Glomerular visceral epithelial cell (primary cell): ENCODE measurements at regions not wholly inside any gene's neighbourhood (a gene's known extent, or its start where the extent isn't known, plus 50 kb on each side); places are given as distances from the start of the nearest gene placed in this dataset.
"Not testable (repeated sequence)": the region's sequence is repeated elsewhere in the genome, so short reads cannot be mapped to it uniquely, and the experiment has no call there.

Source experiments
- DNase-seq: peaks from one replicate; pipeline ENCODE4 v3.0.0-alpha.2; 2016; ENCODE audit errors: extremely low spot score

DNA sequence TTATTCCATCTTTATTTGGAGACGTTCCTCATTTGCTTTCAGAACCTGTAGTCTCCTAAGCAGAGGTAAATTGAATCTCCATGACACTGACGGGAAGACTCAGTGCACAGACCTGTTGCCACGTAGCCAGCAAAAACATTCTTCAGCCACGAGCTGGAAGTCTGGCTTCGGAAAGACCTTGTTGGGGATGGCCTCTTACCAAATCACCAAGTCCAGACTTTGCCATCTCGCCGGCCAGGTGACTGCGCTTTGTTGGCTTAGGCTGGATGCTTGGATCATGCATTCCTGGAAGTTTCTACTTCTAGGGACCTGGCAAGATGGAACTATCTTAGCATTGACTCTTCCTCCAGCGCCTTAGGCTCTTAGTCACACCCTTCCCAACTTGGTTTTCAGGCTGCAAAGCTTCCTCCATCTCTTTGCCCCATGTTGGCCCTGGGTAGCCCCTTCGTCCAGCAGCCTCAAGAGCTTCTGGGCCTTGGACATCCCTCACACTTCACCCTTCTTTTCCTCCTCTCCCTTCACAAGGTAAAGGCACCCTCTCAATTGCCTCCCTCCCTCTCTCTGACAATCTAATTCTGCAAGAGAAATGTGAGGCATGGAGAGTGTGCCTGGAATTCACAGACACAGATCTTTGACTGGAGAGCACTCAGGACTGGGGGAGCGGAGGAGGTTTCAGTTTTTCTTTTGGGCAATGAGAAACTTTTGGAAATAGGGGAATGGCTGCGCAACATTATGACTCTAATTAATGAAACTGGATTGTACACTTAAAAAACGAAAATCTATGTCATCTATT is 451.9 kb upstream of the MKI67 start:
- DNase-seq: no peak

DNA sequence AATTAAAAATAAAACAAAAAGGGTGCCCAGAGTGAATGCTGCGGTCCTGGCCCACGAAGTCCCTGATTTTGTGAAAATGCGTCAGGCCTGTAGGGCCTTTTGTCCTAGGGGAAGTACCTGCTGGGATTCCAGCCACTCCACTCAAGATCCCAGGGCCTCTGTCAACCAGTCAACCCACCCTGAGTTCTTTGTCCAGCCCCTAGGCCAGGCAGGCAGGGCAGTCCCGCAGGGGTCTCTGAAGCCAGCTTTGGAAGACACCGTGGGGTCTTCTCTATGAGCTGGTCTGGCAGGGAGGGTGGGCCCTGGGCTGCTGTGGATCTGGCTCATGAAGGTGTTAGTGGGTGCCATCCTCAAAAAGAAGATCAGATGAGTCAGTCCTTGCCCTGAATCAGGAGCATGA is 452.5 kb upstream of the MKI67 start:
- no peak for DNase-seq

DNA sequence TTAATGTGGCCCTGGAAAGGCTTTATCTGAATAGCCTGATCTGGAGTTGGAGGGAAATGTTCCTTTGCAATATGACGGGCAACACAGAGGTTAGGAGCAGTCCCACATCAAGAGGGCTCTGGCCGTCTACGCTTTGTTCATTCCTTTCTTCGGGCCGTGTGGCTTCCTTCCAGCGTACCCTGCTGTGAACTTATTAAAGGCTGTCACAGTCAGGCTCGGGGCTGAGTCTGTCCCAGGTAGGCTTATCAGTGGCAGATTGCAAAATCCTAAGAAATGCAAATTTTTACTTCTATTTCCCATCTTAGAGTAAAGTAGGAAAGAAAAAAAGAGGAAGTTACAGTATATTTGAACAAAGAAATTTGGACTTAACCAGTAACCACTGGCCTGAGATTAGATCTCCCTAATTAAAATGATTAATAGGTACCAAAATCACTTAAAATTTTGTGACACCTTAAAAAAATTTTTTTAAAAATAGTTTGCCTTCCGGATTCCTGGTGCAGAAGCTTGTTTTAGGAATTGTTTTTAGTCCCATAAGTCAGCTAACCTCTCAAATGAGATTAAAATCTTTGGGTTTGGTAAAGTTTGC is 453.1 kb upstream of the MKI67 start:
- DNase-seq: no peak

DNA sequence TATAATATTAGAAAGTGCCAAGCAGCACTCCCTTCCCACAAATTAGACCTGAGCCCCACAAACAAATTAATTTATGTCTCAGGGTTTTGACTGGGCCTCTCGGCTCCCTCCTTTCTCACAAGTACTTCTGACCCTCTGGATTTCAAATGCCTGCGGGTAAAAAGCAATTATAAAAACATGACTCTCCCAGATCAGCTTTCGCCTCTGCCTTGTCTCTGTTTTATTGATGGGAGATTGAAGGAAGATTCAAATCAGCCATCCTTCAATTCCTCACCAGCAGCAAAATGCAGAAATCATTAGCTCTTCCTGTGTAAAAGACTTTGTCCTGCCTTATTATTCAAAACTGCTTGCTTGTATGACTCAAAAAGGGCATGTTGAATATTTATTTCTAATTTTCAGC is 453.7 kb upstream of the MKI67 start:
- DNase-seq: no peak

DNA sequence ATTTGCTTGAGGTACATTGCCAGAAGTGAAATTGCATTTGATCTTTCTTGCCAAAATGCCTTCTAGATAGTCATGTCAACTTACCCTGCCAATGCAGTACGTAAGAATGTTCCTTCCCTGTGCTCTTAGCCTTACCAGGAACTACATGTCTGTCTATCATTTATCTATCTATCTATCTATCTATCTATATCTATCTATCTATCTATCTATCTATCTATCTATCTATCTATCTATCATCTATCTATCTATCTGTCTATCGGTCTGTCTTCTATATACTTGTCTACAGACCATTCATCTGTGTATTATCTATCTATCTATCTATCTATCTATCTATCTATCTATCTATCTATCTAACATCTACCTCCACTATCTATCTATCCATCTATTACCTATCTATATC is 456.9 kb upstream of the MKI67 start:
- not testable (repeated sequence) for DNase-seq

DNA sequence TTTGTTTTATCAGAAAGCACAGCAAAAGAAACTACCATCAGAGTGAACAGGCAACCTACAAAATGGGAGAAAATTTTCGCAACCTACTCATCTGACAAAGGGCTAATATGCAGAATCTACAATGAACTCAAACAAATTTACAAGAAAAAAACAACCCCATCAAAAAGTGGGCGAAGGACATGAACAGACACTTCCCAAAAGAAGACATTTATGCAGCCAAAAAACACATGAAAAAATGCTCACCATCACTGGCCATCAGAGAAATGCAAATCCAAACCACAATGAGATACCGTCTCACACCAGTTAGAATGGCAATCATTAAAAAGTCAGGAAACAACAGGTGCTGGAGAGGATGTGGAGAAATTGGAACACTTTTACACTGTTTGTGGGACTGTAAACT is 460.4 kb upstream of the MKI67 start:
- DNase-seq: not testable (repeated sequence)

DNA sequence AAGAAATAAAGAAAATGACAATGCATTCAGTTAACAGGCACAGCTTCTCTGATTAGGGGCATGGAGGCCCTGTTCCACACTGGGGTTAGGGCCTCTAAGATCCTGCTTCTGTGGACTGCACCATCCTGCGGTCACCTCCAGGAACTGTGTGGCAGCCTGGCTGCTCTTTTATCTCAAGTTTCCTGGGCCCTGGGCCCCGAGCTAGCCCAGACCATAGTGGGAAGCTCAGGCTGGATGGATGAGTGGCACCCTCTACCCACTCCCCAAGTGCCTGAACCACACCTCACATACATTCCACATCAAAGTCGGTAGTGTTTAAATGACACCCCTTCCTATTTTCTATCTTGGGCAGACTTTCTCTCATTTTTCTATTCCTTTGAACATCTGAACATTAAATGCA is 461.5 kb upstream of the MKI67 start:
- DNase-seq: no peak

DNA sequence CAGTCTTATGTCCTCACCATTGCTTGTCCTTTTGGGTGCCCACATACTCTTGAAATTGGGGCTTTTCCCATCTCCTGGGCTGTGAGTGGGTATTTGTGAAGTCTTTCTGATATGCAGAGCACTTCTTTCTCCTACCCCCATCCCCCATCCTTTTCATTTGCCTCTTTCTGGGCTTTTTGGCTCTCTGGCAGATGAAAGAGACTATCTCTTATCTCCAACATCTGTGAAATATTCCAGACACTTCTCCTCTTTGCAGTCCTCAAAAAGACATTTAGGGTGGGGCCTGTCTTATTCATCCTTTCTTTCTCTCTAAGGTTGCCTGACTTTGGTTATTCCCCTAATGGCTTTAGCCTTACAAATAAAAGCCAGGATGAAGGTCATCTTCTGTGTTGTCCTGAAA is 462.2 kb upstream of the MKI67 start:
- DNase-seq: no peak

DNA sequence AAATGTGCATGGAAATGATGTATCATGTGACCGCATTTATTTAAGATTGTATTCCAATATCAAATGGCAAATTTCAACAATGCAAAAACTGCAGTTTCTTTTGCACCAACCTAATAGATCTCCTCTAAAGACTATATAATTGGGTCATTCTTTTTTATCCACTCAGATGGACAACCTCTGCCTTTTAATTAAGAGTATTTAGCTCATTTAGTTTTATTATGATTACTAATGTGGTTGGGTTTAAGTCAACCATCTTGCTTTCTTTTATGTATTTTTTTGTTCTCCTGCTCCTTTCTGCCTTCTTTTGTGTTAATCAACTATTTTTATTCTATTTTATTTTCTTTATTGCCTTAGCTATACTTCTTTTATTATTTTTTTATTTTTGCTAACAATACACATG is 468.5 kb upstream of the MKI67 start:
- DNase-seq: no peak

DNA sequence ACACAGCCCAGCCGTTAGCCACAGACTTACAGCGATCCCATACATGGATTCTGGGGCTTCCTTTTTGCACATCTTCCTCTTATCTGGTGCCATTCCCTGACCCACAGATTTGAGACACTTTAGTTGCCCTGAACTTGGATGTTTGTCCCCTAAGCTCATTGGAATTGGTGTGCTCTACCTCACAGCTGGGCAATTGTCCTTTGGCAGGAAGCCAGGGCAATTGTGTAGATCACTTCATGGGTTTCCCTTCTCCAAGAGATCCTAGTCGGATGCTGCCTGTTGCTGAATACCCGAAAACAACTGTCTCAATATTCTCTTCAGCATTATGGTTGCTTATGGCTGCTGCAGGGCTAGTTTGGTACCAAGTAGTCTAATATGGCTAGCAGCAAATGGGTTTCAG is 470.7 kb upstream of the MKI67 start:
- DNase-seq: no peak

DNA sequence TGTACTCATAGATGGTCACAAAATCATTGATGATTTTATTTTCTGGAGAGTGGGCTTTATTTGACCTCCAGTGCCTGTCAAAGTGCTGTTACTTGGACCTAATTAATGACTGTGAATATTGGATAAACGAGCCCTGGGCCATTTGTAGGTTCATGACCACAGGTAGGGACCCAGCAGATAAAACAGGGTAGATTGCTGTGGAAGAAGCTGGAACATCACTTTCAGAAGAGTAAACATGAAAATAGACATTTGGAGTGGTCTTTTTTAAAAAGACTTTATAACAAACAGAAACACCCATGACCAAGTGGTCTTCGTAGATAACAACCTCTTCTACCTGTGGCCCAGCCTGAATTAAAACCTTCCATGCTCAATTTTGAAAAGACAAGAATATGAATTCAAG is 472.8 kb upstream of the MKI67 start:
- no peak for DNase-seq

DNA sequence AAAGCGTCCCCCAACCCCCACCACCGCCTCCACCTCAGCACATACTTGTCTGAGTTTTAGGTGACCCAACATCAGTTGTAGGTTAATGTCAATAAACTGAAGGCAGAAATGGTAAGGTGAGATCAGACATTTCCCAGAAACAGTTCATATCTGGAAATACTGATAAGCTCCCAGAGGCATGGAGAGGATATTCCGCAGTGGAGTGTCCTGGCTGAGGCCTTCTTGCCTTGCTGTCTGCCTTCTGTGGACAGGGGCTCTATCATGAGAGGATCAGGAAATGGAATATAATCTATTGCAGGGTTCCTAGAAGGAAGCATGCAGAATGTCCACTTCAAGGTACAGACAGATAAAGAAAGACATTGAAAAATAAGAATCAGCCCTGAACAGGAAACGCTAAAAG is 473.3 kb upstream of the MKI67 start:
- DNase-seq: no peak

DNA sequence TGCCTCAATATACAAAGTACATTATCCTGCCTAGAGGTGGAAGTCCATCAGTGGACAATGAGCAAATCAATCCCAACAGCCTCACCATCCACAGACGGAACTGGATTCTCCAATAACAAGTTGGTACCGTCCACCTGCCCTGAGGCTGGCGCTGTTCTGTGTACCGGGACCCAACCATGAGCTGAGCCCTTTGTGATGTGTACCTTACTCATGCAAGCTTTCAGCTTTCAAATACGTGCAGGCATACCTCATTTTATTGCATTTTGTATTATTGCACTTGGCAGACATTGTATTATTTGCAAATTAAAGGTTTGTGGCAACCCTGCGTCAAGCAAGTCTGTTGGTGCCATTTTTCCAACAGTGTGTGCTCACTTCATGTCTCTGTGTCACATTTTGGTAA is 476.0 kb upstream of the MKI67 start:
- DNase-seq: no peak

DNA sequence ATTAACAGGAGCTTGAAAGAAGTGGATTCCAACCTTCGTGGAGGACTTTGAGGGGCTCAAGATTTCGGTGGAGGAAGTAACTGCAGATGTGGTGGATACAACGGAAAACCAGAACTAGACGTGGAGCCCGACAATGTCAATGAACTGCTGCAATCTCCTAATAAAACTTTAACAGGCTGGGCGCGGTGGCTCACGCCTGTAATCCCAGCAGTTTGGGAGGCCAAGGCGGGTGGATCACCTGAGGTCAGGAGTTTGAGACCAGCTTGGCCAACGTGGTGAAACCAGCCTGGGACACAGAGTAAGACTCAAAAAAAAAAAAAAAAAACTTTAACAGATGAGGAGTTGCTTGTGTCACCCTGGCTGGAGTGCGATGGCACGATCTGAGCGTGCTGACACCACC is 477.8 kb upstream of the MKI67 start:
- no peak for DNase-seq

DNA sequence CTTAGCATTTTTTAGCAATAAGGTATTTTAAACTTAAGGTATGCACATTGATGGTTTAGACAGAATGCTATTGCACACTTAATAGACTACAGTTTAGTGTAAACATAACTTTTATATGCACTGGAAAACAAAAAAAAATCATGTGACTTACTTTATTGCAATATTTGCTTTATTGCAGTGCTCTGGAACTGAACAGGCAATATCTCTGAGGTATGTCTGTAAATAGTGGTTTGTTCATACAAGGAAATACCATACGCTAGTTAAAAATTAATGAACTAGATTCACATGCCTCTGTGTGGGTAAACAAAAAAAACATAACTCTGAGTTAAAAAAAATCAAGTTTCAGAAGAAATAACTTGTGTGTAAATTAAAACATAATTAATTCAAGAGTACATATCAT is 479.0 kb upstream of the MKI67 start:
- no peak for DNase-seq

DNA sequence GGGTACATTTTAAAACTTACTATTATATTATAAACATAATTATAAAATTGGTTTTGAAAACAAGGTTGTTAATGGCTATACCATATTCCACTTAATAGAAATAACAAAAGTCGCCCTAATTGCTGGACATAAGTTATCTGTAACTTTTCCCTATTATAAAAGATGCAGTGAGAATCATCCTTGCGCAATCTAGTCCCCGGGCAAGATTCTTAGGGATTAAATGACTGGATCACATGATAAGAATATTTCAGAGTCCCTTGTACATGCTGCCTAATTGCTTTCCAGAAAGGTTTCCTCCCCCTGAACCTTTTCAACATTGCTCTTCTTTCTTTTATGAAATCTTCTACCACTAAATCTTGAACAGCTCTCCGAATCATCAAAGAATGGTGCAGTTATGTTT is 479.8 kb upstream of the MKI67 start:
- no peak for DNase-seq

DNA sequence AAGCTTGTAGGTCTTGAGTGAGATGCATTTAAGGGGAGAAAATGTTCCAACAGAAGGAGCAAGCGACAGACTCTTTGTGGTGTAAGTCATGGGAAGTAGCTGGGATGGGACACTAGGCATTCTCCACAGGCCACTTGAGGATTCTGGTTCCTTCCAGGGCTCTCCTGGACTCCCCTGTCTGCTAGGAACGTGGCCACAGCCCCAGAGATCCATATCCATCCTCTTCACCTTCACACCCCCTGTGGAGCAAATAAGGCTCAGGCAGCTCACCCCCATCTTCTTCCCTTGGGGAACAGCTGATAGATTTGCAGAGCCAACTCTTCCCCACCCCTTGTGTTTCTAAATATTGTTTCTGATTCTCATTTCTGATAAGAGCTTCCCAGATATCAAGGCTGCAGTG is 482.6 kb upstream of the MKI67 start:
- no peak for DNase-seq

DNA sequence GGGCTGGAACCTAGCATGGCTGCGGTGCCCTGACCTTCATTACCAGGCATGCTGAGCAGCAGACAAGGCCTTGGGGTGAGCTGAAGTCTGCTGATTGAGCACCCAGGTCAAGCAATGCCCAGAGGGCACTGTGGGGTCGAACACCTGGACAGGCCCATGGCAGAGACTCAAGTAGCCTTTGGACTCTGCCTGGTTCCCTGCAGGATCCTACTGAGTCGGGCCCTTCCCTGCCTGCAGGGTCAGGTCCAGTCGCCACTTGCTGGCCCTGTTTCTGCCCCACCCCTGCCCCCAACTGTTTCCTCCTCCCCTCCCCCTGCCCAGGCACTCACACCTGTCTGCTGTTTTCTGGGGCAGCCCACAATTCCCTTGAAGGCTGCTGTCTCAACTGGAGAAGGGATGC is 483.2 kb upstream of the MKI67 start:
- no peak for DNase-seq

DNA sequence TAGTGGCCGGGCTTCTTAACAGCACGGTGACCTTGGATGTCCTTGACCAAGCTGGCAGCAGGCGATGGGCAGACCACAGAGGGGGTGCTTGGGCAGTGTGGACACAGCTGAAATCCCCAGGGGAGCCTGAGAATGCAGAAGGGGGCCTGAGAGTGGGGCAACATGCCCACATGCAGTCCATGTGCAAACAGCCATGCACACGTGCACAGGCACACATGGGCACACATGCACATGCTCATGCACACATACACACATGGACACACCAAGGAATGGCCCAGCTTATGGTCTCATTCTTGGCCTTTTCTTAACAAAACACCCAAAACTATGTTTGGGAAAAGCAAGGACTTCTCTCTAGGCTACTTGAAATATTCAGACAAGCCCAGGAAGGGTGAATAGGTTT is 483.9 kb upstream of the MKI67 start:
- no peak for DNase-seq

DNA sequence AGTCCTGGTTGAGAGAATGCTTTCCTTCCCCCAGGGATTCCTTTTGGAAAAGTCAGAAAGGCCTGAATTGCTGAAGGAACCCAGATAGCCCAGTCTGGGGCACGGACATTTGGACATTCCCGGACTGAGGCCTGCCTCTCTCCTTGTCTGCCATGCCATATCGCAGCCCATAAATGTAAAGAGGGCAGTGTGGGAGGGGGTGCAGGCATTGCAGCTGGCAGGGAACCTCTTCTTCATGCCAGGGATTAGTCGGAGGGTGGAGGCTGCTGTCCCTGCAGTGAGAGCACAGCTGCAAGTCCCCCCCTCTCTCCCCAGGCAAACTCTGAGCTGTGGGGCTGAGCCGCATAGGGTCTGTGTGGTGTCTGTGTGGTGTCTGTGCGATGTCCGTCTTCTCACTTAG is 486.0 kb upstream of the MKI67 start:
- DNase-seq: no peak

DNA sequence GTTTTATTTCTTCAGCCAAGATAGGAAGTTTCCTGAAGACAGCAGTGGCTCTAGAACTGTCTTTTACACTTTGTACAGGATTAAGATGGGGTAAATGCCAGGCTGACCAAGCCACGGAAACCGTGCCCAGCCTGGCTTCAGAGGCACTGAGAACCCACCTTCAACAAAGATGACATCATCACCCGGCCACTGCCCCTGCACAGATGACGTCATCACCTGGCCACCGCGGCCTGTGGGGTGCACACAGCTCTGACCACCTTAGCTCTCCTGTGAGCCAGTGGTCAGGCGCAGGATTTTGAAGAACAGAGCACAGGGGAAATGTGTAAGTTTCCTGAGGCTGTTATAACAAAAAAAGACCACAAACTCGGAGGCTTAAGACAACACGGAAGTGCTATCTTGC is 486.4 kb upstream of the MKI67 start:
- no peak for DNase-seq

DNA sequence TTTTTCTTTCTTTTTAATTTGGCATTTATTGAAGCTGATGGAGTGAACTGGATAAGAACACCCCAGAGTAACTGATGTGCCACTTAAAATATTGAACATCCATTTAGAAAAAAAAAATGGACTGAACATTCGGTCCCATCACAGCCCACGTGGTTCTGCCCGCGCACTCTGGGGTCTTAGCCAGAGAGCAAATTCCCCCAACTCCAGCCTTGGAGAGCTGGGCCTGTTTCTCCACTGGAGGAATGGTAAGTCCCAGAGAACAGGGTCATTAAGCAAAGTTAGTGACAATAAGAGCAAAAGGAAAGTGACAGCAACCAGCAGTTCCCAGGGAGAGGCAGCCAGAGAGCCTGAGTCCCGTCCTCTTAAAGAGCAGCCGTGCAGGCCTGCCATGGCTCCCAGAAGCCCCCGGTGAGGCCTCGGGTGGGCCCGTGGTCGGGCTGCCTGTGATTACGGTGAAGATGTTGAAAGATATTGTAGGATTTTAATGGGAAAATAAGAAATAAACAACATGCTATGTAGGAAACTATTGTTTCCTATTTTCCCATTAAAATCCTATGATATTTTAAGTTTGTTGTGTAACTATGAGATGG is 487.9 kb upstream of the MKI67 start:
- DNase-seq: no peak

DNA sequence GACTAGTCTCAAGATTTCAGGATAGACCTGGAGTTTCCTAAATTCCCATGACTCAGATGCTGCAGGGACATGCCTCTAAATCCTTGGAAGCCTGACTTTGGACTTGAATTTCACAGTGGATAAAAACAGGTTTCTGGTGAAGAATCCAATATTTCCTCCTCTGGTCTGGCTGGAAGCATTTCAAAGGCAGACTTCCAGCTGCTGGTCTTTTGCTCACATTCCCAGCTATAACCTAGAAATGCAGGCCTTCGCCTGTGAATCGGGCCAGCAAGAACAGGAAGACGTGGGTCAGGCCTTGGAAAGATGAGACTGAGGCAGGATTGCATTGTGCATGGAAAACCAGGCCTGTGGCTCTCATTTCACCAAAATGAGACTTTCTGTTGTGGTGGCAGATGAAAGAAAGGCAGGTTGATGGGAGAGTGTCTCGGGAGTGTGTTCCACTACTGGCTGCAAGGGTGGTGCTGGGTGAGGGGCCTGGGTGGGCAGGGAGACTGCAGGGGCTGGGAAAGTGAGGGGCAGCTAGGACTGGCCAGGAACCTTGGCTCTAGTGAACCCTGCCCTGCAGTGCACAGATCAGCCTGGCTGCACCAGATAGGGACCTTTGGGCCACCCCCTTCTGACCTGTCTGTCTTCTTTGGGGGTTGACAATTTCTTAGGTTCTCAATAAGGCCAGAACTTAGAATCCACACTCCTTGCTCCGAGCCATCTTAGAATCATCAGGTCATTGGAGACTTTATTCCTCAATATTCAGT is 488.8 kb upstream of the MKI67 start:
- no peak for DNase-seq
